Chondrocyte (in vitro differentiated cells): ENCODE measurements at regions not wholly inside any gene's neighbourhood (a gene's known extent, or its start where the extent isn't known, plus 50 kb on each side); places are given as distances from the start of the nearest gene placed in this dataset.

Experiments
- DNase-seq: peaks from one replicate; pipeline ENCODE4 v3.0.0; 2021; ENCODE audit warnings: mixed read lengths, low spot score
- H3K27ac Mint-ChIP-seq: one replicate; pipeline ENCODE4 v1.8.0; 2021; ENCODE audit warnings: mild to moderate bottlenecking, moderate library complexity, mixed read lengths; ENCODE audit not compliant: unreplicated experiment
- H3K27me3 Mint-ChIP-seq: 2 replicates; pipeline ENCODE4 v1.8.0; 2021; ENCODE audit warnings: low read depth, mixed read lengths
- H3K36me3 Mint-ChIP-seq: 2 replicates; pipeline ENCODE4 v1.8.0; 2021; ENCODE audit warnings: low read depth, mixed read lengths
- H3K4me1 Mint-ChIP-seq: 2 replicates; pipeline ENCODE4 v1.8.0; 2021; ENCODE audit warnings: low read depth, mild to moderate bottlenecking, mixed read lengths
- H3K4me3 Mint-ChIP-seq: one replicate; pipeline ENCODE4 v1.8.0; 2021; ENCODE audit warnings: mild to moderate bottlenecking, moderate library complexity, mixed read lengths; ENCODE audit not compliant: unreplicated experiment
- H3K9me3 Mint-ChIP-seq: 2 replicates; pipeline ENCODE4 v1.8.0; 2021; ENCODE audit warnings: low read depth, mixed read lengths
- CTCF ChIP-seq: fragments of 200-600 bp; sonication (generic); IDR thresholded peaks from 2 replicates; pipeline ENCODE4 v1.5.0; 2021; ENCODE audit warnings: antibody characterized with exemption, mild to moderate bottlenecking, moderate library complexity

DNA sequence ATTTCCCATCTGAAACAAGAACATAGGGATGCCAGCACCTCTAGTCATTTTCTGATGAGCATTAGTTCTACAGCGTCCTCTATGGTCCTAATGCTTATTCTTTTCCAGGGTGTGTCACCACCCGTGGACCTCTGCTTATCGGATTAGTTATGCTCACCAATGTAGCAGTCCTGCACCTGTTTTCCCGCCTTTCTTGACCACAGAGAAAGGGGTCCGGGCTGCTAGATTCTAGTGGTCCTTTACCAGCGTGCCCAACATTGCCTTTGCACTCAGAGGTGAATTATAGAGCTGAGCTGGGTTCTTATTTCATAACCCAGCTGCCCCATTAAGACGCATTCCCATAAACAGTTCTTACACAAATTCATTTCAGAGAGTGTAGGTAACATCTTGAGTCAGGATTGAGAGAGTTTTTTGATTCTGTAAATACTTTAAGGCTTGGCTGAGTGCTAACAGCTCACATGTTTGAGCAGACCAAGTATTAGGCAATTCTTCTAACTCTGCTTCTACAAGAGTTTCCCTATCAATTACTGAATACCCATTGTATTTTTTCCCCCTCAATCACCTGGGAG is 2205.1 kb upstream of the C9orf72 start:
- H3K27ac Mint-ChIP-seq: no peak overlapping the region
- H3K36me3 Mint-ChIP-seq: no peaks in the 10 kb centered on the region
- DNase-seq: no peak
- no peaks in the 10 kb centered on the region for H3K4me1 Mint-ChIP-seq
- TF ChIP-seq CTCF: no peak
- H3K4me3 Mint-ChIP-seq: no peak overlapping the region
- peaks cover 6% of the 10 kb centered on the region for H3K27me3 Mint-ChIP-seq
- no peaks in the 10 kb centered on the region for H3K9me3 Mint-ChIP-seq

GRCh38 chr9:29793970-29794369 is 2220.7 kb upstream of the C9orf72 start:
- no peak overlapping the region for H3K4me3 Mint-ChIP-seq
- no peaks in the 10 kb centered on the region for H3K36me3 Mint-ChIP-seq
- no peaks in the 10 kb centered on the region for H3K9me3 Mint-ChIP-seq
- TF ChIP-seq CTCF: no peak
- H3K4me1 Mint-ChIP-seq: no peaks in the 10 kb centered on the region
- no peak overlapping the region for H3K27ac Mint-ChIP-seq
- H3K27me3 Mint-ChIP-seq: peaks cover 15% of the 10 kb centered on the region
- DNase-seq: no peak

- no peaks in the 10 kb centered on the region for H3K36me3 Mint-ChIP-seq
- H3K4me3 Mint-ChIP-seq: no peak overlapping the region
- no peak for TF ChIP-seq CTCF
- H3K9me3 Mint-ChIP-seq: no peaks in the 10 kb centered on the region
- H3K27ac Mint-ChIP-seq: no peak overlapping the region
- no peak for DNase-seq
- no peaks in the 10 kb centered on the region for H3K4me1 Mint-ChIP-seq
- H3K27me3 Mint-ChIP-seq: peaks cover 20% of the 10 kb centered on the region
These were observed 2223.1 kb upstream of the C9orf72 start for GRCh38 chr9:29796291-29796952.

DNA sequence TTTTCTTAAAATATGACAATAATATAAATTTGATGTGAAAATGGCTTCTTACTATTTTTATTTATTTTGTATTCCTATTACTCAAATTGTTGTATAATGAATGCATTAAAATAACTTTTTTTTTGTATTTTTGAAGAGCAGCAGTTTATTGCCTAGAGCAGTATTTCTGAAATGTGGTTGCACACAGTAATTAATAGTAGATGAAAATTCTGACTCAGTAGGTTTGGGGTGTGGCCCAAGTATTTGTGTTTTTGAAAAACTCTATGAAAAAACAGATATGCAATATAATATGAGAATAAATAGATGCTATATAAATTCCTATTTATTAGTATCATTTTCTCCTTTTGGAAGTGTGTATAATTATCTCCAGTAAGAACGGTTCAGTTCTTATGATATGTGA is 2225.3 kb upstream of the C9orf72 start:
- DNase-seq: no peak
- H3K9me3 Mint-ChIP-seq: no peaks in the 10 kb centered on the region
- no peak overlapping the region for H3K27ac Mint-ChIP-seq
- H3K27me3 Mint-ChIP-seq: peaks cover 24% of the 10 kb centered on the region
- TF ChIP-seq CTCF: no peak
- no peaks in the 10 kb centered on the region for H3K36me3 Mint-ChIP-seq
- H3K4me3 Mint-ChIP-seq: no peak overlapping the region
- no peaks in the 10 kb centered on the region for H3K4me1 Mint-ChIP-seq

DNA sequence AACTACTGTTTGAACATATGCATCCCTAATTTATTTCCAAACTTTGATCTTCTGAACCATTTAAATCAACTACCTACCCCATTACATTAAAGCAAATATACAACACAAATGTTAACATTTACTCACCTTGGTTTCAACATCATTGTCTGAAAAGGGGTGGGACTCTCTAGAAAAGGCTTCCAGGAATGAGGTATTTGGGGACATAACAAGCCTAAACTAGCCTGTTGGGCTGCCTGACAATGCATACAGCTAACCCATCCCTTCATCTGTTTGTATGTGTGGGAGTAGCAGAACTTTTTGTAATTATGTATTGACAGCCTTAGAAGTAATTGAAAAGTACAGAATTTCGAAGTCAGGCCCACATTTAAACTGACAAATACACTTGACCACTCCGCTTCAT is 2225.9 kb upstream of the C9orf72 start:
- H3K36me3 Mint-ChIP-seq: no peaks in the 10 kb centered on the region
- H3K9me3 Mint-ChIP-seq: no peaks in the 10 kb centered on the region
- no peak overlapping the region for H3K27ac Mint-ChIP-seq
- peaks cover 20% of the 10 kb centered on the region for H3K27me3 Mint-ChIP-seq
- TF ChIP-seq CTCF: no peak
- no peak for DNase-seq
- no peaks in the 10 kb centered on the region for H3K4me1 Mint-ChIP-seq
- no peak overlapping the region for H3K4me3 Mint-ChIP-seq
